Body of pancreas (tissue), 4 donors: ENCODE measurements at regions not wholly inside any gene's neighbourhood (a gene's known extent, or its start where the extent isn't known, plus 50 kb on each side); places are given as distances from the start of the nearest gene placed in this dataset.

Source experiments
- ATAC-seq: fragments of 150-250 bp; one replicate; pipeline ENCODE4 v1.9.1; 2016
- DNase-seq, 4 donors: peaks; one replicate each; pipeline ENCODE4 v3.0.0-alpha.2; 2019
- H3K27ac ChIP-seq, 4 donors: fragments of 200-600 bp; sonication (generic); 1 replicate in 3 of 4; 2 replicates in 1 of 4; pipeline versions ENCODE4 v1.5.1 to v1.6.1; 2016 to 2019; ENCODE audit warnings: mild to moderate bottlenecking in 1 of 4, mixed read lengths in 1 of 4, moderate library complexity in 1 of 4
- H3K27me3 ChIP-seq, 2 donors: fragments of 200-600 bp; sonication (generic); one replicate each; pipeline ENCODE4 v1.6.0; 2016; ENCODE audit warnings: mild to moderate bottlenecking in 1 of 2
- H3K36me3 ChIP-seq, 2 donors: fragments of 200-600 bp; sonication (generic); replicated peaks in 1 of 2; 2 replicates each; pipeline ENCODE4 v1.5.1; 2016; ENCODE audit warnings: low read depth in 2 of 2; ENCODE audit not compliant: insufficient read depth in 1 of 2
- H3K4me1 ChIP-seq: fragments of 200-600 bp; sonication (generic); one replicate; pipeline ENCODE4 v1.6.0; 2016
- H3K4me3 ChIP-seq, 2 donors: fragments of 200-600 bp; sonication (generic); 1 replicate in 1 of 2; 2 replicates in 1 of 2; pipeline ENCODE4 v1.5.1; 2016 to 2019
- H3K9me3 ChIP-seq, 3 donors: fragments of 200-600 bp; sonication (generic); 1 replicate in 2 of 3; 2 replicates in 1 of 3; pipeline ENCODE4 v1.5.1; 2016
- CTCF ChIP-seq, 7 experiments: fragments of 450-650 bp in 4 of 7; fragments of 200-600 bp in 3 of 7; sonication (generic) in 3 of 7; IDR thresholded peaks; one replicate each; pipeline ENCODE4 v1.5.1; 2016 to 2019; ENCODE audit warnings: antibody characterized with exemption in 7 of 7
- POLR2A ChIP-seq, 3 donors: fragments of 450-650 bp; IDR thresholded peaks; one replicate each; pipeline ENCODE4 v1.6.1; 2016; ENCODE audit warnings: antibody characterized with exemption in 3 of 3, mild to moderate bottlenecking in 2 of 3
- WGBS, 2 donors: methylation state at CpG; one replicate each; pipeline ENCODE4 v1.1.5; 2017; 5-methylcytosine and 5-hydroxymethylcytosine counted together
- intact Hi-C: fragments of 100-400 bp; cut with DNase I; formaldehyde crosslinking; loops from one replicate; pipeline ENCODE4 v1.15.1; 2023

GRCh38 chr7:118563311-118563710 is 338.8 kb downstream of the ANKRD7 start:
- H3K27ac ChIP-seq = no peak overlapping the region
- no peaks in the 10 kb centered on the region for H3K27me3 ChIP-seq
- TF ChIP-seq CTCF (IDR thresholded peaks at IDR 0.05) = no peak
- no peak for TF ChIP-seq POLR2A (IDR thresholded peaks at IDR 0.05)
- DNase-seq (no peak), ATAC-seq (no peak)
- H3K36me3 ChIP-seq = no peaks in the 10 kb centered on the region
- no peak overlapping the region for H3K4me3 ChIP-seq
- WGBS, 2 donors = 51 to 53% methylated on average over 2 of the region's 2 CpGs
- no peaks in the 10 kb centered on the region for H3K4me1 ChIP-seq
- no peaks in the 10 kb centered on the region for H3K9me3 ChIP-seq
- intact Hi-C loops = no loop called here

- Histone ChIP-seq H3K4me1 (no peaks in the 10 kb centered on the region), H3K27ac (no peak overlapping the region), H3K9me3 (no peaks in the 10 kb centered on the region), H3K27me3 (no peaks in the 10 kb centered on the region), H3K36me3 (no peaks in the 10 kb centered on the region), H3K4me3 (no peak overlapping the region)
- DNase-seq (no peak), ATAC-seq (no peak)
- WGBS, 2 donors = 34% methylated on average over 1 of the region's 1 CpG
- intact Hi-C loops = no loop called here
- TF ChIP-seq CTCF (IDR thresholded peaks at IDR 0.05) (no peak), POLR2A (IDR thresholded peaks at IDR 0.05) (no peak)
Measured at GRCh38 chr7:118572604-118573003, 348.1 kb downstream of the ANKRD7 start.

GRCh38 chr7:118573085-118573484 is 348.6 kb downstream of the ANKRD7 start:
- Histone ChIP-seq H3K36me3 (no peaks in the 10 kb centered on the region), H3K9me3 (no peaks in the 10 kb centered on the region), H3K27me3 (no peaks in the 10 kb centered on the region), H3K4me1 (no peaks in the 10 kb centered on the region), H3K4me3 (no peak overlapping the region), H3K27ac (no peak overlapping the region)
- peak; percentile 27 for ATAC-seq
- DNase-seq = peak in 2 of 4 donors; percentile 4 to 6
- intact Hi-C loops = no loop called here
- TF ChIP-seq CTCF (IDR thresholded peaks at IDR 0.05) (no peak), POLR2A (IDR thresholded peaks at IDR 0.05) (no peak)
- WGBS, 2 donors = 42 to 58% methylated on average over 5 of the region's 5 CpGs

- no peaks in the 10 kb centered on the region for H3K9me3 ChIP-seq
- DNase-seq (no peak), ATAC-seq (no peak)
- no peak for TF ChIP-seq CTCF (IDR thresholded peaks at IDR 0.05)
- TF ChIP-seq POLR2A (IDR thresholded peaks at IDR 0.05) = no peak
- no peaks in the 10 kb centered on the region for H3K27me3 ChIP-seq
- H3K4me3 ChIP-seq = no peak overlapping the region
- intact Hi-C loops = no loop called here
- WGBS, 2 donors = 13 to 28% methylated on average over 1 of the region's 1 CpG
- no peak overlapping the region for H3K27ac ChIP-seq
- H3K36me3 ChIP-seq = no peaks in the 10 kb centered on the region
- H3K4me1 ChIP-seq = no peaks in the 10 kb centered on the region
Measured at GRCh38 chr7:118575393-118575948, 351.0 kb downstream of the ANKRD7 start.

GRCh38 chr7:118580743-118581382 is 356.4 kb downstream of the ANKRD7 start:
- ATAC-seq (no peak), DNase-seq (no peak)
- Histone ChIP-seq H3K27ac (no peak overlapping the region), H3K36me3 (no peaks in the 10 kb centered on the region), H3K4me3 (no peak overlapping the region), H3K9me3 (no peaks in the 10 kb centered on the region), H3K4me1 (no peaks in the 10 kb centered on the region), H3K27me3 (no peaks in the 10 kb centered on the region)
- no peak for TF ChIP-seq POLR2A (IDR thresholded peaks at IDR 0.05)
- no peak for TF ChIP-seq CTCF (IDR thresholded peaks at IDR 0.05)
- WGBS, 2 donors = 37 to 48% methylated on average over 3 of the region's 3 CpGs
- intact Hi-C loops = no loop called here
